GM12878 (cell line): ENCODE measurements at regions not wholly inside any gene's neighbourhood (a gene's known extent, or its start where the extent isn't known, plus 50 kb on each side); places are given as distances from the start of the nearest gene placed in this dataset.

Source experiments
- ATAC-seq: fragments of 200-7000 bp; cut with Tn5 transposase; 3 replicates; pipeline ENCODE4 v1.9.1; 2020; ENCODE audit warnings: mild to moderate bottlenecking, moderate library complexity
- BruUV-seq: library from RNA; stranded (reverse); fragments of 400-500 nt; replicated peaks from 2 replicates; lab custom pipeline; 2021; lab: Mats Ljungman, UMichigan
- CTCF ChIA-PET: fragments of 300-600 bp; sonication (Branson Sonifier 250); formaldehyde crosslinking; extraction: SDS; loops from one replicate; lab custom pipeline; 2021; ENCODE audit warnings: inconsistent platforms; lab: Yijun Ruan, JAX
- POLR2A ChIA-PET: fragments of 350-600 bp; formaldehyde crosslinking; extraction: SDS; loops from one replicate; lab custom pipeline; 2021; ENCODE audit warnings: inconsistent platforms; lab: Charles Lee
- RAD21 ChIA-PET: fragments of 300-600 bp; sonication (Branson Sonifier 250); formaldehyde crosslinking; loops from one replicate; lab custom pipeline; 2023; ENCODE audit warnings: antibody characterized with exemption; ENCODE audit not compliant: unreplicated experiment; lab: Charles Lee
- SMC1A ChIA-PET: fragments of 300-600 bp; sonication (Branson Sonifier 250); formaldehyde crosslinking; loops from one replicate; lab custom pipeline; 2023; ENCODE audit not compliant: unreplicated experiment, uncharacterized antibody; lab: Charles Lee
- DNase-seq: peaks from one replicate; pipeline ENCODE4 v3.0.0-alpha.2; 2011; ENCODE audit warnings: low read depth, low spot score
- FAIRE-seq: peaks from 3 replicates; lab custom pipeline; 2011; peaks lifted over from hg19 to GRCh38; lab: Jason Lieb, UNC
- H2AFZ ChIP-seq: 2 replicates; pipeline ENCODE4 v1.6.0; 2011; ENCODE audit warnings: low read depth, low read length, control low read depth; ENCODE audit not compliant: control insufficient read depth
- H3K27ac ChIP-seq: 2 replicates; pipeline ENCODE4 v1.5.1; 2011; ENCODE audit warnings: control low read depth; ENCODE audit not compliant: control insufficient read depth, insufficient read depth
- H3K27me3 ChIP-seq, 2 experiments: replicated peaks in 1 of 2; 2 replicates each; pipeline versions ENCODE4 v1.6.0 to v1.6.1; 2011; ENCODE audit warnings: low read length in 1 of 2; ENCODE audit not compliant: control insufficient read depth in 2 of 2, insufficient read depth in 2 of 2
- H3K36me3 ChIP-seq, 2 experiments: 2 replicates each; pipeline ENCODE4 v1.5.1; 2011; ENCODE audit warnings: low read length in 1 of 2; ENCODE audit not compliant: control insufficient read depth in 2 of 2, insufficient read depth in 2 of 2
- H3K4me1 ChIP-seq: 2 replicates; pipeline ENCODE4 v1.6.1; 2011; ENCODE audit warnings: mild to moderate bottlenecking, low read length, moderate library complexity, mixed read lengths; ENCODE audit not compliant: control insufficient read depth, insufficient read depth
- H3K4me2 ChIP-seq: 2 replicates; pipeline ENCODE4 v1.6.0; 2011; ENCODE audit warnings: control low read depth; ENCODE audit not compliant: control insufficient read depth, insufficient read depth
- H3K4me3 ChIP-seq: fragments of 200-600 bp; sonication (generic); 2 replicates; pipeline ENCODE4 v1.5.1; 2016
- H3K79me2 ChIP-seq: 2 replicates; pipeline ENCODE4 v1.6.0; 2011; ENCODE audit warnings: low read length; ENCODE audit not compliant: control insufficient read depth, insufficient read depth
- H3K9ac ChIP-seq: 2 replicates; pipeline ENCODE4 v1.8.0; 2011; ENCODE audit warnings: low read length, control low read depth, mixed read lengths; ENCODE audit not compliant: control insufficient read depth, insufficient read depth
- H3K9me3 ChIP-seq: replicated peaks from 3 replicates; pipeline ENCODE4 v1.5.1; 2011; ENCODE audit warnings: mild to moderate bottlenecking, low read length; ENCODE audit not compliant: control insufficient read depth, insufficient read depth
- H4K20me1 ChIP-seq: 2 replicates; pipeline ENCODE4 v1.6.0; 2011; ENCODE audit not compliant: control insufficient read depth, insufficient read depth
- CHD1 ChIP-seq: IDR thresholded peaks from 2 replicates; pipeline ENCODE4 v1.6.1; 2012; ENCODE audit warnings: low read depth, low read length, improper control_type of control experiment
- HDAC2 ChIP-seq: fragments of 200-600 bp; sonication (generic); IDR thresholded peaks from 2 replicates; pipeline ENCODE4 v1.6.1; 2017
- HDAC6 ChIP-seq: fragments of 200-600 bp; sonication (generic); IDR thresholded peaks from one replicate; pipeline ENCODE4 v1.8.0; 2017; ENCODE audit warnings: antibody characterized with exemption; ENCODE audit not compliant: unreplicated experiment
- NR2F1 ChIP-seq: fragments of 450-650 bp; conservative IDR thresholded peaks from 2 replicates; pipeline ENCODE4 v1.6.1; 2017; ENCODE audit warnings: mild to moderate bottlenecking
- PAX5 ChIP-seq: IDR thresholded peaks from 2 replicates; pipeline ENCODE4 v1.6.1; 2011; ENCODE audit warnings: low read depth, low read length, borderline replicate concordance
- POLR2AphosphoS2 ChIP-seq: IDR thresholded peaks from 2 replicates; pipeline ENCODE4 v1.6.1; 2011; ENCODE audit warnings: low read depth, mild to moderate bottlenecking, low read length, improper control_type of control experiment, moderate library complexity
- TAF1 ChIP-seq: IDR thresholded peaks from 2 replicates; pipeline ENCODE4 v1.6.1; 2011; ENCODE audit warnings: mild to moderate bottlenecking, low read depth, low read length, borderline replicate concordance
- WRNIP1 ChIP-seq: IDR thresholded peaks from 2 replicates; pipeline ENCODE4 v1.6.1; 2011; ENCODE audit warnings: low read depth, low read length, improper control_type of control experiment, borderline replicate concordance
- ZNF622 ChIP-seq: fragments of 450-650 bp; IDR thresholded peaks from 2 replicates; pipeline ENCODE4 v1.6.1; 2017; ENCODE audit warnings: mild to moderate bottlenecking, inconsistent platforms
- ZSCAN29 ChIP-seq: fragments of 450-650 bp; IDR thresholded peaks from 2 replicates; pipeline ENCODE4 v1.6.1; 2017; ENCODE audit warnings: mild to moderate bottlenecking, moderate library complexity
- WGBS: methylation state at CpG from one replicate; pipeline ENCODE4 v1.1.6; 2016; ENCODE audit warnings: low lambda C conversion rate; ENCODE audit not compliant: insufficient replicate concordance, insufficient coverage; ENCODE audit errors: missing lambda C conversion rate; 5-methylcytosine and 5-hydroxymethylcytosine counted together
- in situ Hi-C: fragments of 300-500 bp; cut with MboI; formaldehyde crosslinking; loops from 9 replicates; pipeline ENCODE4 v1.14.3; 2018; ENCODE audit warnings: mixed read lengths
- intact Hi-C: fragments of 100-400 bp; cut with micrococcal nuclease; formaldehyde crosslinking; loops from one replicate; pipeline ENCODE4 v1.14.2; 2022; ENCODE audit not compliant: unreplicated experiment
- TF ChIP-seq, protein P1 (sequence below): fragments of 450-650 bp; IDR thresholded peaks from 2 replicates; pipeline ENCODE4 v1.6.1; 2016; ENCODE audit warnings: mild to moderate bottlenecking
- TF ChIP-seq, protein P2 (sequence below): fragments of 150-350 bp; IDR thresholded peaks from 2 replicates; pipeline ENCODE4 v1.6.1; 2016; ENCODE audit warnings: low read depth, low read length
- TF ChIP-seq, protein P3 (sequence below): fragments of 450-650 bp; conservative IDR thresholded peaks from 2 replicates; pipeline ENCODE4 v1.6.1; 2017; ENCODE audit warnings: mild to moderate bottlenecking, moderate library complexity

DNA sequence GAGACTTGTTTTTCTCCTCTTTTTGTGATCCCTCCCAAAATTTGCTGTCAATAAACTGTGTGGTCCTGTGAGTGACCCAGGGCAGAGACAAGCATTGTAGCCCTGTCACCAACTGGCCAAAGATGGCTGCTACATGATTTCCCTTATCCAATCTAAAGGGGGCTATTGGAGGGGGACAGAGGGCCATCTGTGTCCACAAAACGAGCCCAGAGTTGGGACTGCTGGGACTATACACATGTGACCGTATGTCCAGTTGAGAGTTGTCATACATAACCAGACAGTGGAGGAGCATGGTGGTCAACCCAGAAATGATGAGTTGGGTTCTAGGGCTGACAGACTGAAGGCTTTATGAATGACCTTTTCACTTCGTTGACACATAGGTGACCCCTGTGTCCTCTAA is 55.3 kb upstream of the SDK1 start:
- no peak for FAIRE-seq
- no peak overlapping the region for H3K9ac ChIP-seq
- TF ChIP-seq WRNIP1 (no peak), NR2F1 (no peak), ZSCAN29 (no peak)
- H3K4me1 ChIP-seq = no peaks in the 10 kb centered on the region
- DNase-seq = no peak
- no peak for ATAC-seq
- BruUV-seq = no TSS peak
- H3K36me3 ChIP-seq = no peaks in the 10 kb centered on the region
- POLR2A ChIA-PET = no interaction called here
- no peaks in the 10 kb centered on the region for H3K27me3 ChIP-seq
- intact Hi-C loops (no loop called here), in situ Hi-C loops (no loop called here)
- WGBS = 24% methylated on average over 3 of the region's 3 CpGs
- no peak overlapping the region for H3K4me3 ChIP-seq
- H3K79me2 ChIP-seq = no peaks in the 10 kb centered on the region
- H3K9me3 ChIP-seq = no peaks in the 10 kb centered on the region; the same call in 2 of the 3 replicates
- no peaks in the 10 kb centered on the region for H4K20me1 ChIP-seq
- SMC1A ChIA-PET = no interaction called here
- H3K4me2 ChIP-seq = no peak overlapping the region
- RAD21 ChIA-PET = no interaction called here
- no peak overlapping the region for H2AFZ ChIP-seq
- H3K27ac ChIP-seq = no peak overlapping the region
- CTCF ChIA-PET = no interaction called here

DNA sequence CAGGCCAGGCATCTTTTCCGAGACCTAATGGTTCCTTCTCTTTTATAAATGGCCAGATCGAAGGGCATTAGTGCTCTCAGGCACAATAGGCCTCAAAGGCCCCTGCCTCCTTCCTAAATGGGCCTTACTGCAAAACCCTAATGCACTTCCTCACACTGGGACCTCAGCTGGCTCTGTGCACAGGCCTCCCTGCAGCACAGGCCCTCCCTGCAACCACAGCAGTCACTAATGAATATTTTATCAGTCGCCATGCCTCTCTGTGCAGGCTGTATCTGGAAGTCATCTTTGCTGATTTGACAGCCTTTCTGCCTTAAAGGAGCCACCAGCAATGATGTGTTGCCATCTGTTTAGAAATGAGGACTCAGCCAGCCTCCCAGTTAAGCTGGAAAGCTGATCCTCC is 54.9 kb upstream of the SDK1 start:
- intact Hi-C loops = no loop called here
- Histone ChIP-seq H3K27ac (no peak overlapping the region), H3K79me2 (no peaks in the 10 kb centered on the region), H4K20me1 (no peaks in the 10 kb centered on the region), H2AFZ (no peak overlapping the region), H3K9ac (no peak overlapping the region), H3K4me3 (no peak overlapping the region), H3K9me3 (no peaks in the 10 kb centered on the region; the same call in 2 of the 3 replicates), H3K27me3 (no peaks in the 10 kb centered on the region), H3K4me2 (no peak overlapping the region), H3K36me3 (no peaks in the 10 kb centered on the region), H3K4me1 (no peaks in the 10 kb centered on the region)
- 9% methylated on average over 3 of the region's 3 CpGs for WGBS
- no peak for FAIRE-seq
- no peak for ATAC-seq
- BruUV-seq = no TSS peak
- ChIA-PET RAD21 (no interaction called here), SMC1A (no interaction called here), POLR2A (no interaction called here), CTCF (no interaction called here)
- no peak for DNase-seq
- in situ Hi-C loops = no loop called here
- TF ChIP-seq CHD1 = no peak
- TF ChIP-seq, protein P1, sequence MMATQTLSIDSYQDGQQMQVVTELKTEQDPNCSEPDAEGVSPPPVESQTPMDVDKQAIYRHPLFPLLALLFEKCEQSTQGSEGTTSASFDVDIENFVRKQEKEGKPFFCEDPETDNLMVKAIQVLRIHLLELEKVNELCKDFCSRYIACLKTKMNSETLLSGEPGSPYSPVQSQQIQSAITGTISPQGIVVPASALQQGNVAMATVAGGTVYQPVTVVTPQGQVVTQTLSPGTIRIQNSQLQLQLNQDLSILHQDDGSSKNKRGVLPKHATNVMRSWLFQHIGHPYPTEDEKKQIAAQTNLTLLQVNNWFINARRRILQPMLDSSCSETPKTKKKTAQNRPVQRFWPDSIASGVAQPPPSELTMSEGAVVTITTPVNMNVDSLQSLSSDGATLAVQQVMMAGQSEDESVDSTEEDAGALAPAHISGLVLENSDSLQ = no peak
- no peak for TF ChIP-seq NR2F1
- TF ChIP-seq, protein P2, sequence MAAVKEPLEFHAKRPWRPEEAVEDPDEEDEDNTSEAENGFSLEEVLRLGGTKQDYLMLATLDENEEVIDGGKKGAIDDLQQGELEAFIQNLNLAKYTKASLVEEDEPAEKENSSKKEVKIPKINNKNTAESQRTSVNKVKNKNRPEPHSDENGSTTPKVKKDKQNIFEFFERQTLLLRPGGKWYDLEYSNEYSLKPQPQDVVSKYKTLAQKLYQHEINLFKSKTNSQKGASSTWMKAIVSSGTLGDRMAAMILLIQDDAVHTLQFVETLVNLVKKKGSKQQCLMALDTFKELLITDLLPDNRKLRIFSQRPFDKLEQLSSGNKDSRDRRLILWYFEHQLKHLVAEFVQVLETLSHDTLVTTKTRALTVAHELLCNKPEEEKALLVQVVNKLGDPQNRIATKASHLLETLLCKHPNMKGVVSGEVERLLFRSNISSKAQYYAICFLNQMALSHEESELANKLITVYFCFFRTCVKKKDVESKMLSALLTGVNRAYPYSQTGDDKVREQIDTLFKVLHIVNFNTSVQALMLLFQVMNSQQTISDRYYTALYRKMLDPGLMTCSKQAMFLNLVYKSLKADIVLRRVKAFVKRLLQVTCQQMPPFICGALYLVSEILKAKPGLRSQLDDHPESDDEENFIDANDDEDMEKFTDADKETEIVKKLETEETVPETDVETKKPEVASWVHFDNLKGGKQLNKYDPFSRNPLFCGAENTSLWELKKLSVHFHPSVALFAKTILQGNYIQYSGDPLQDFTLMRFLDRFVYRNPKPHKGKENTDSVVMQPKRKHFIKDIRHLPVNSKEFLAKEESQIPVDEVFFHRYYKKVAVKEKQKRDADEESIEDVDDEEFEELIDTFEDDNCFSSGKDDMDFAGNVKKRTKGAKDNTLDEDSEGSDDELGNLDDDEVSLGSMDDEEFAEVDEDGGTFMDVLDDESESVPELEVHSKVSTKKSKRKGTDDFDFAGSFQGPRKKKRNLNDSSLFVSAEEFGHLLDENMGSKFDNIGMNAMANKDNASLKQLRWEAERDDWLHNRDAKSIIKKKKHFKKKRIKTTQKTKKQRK = no peak
- no peak for TF ChIP-seq HDAC2
- TF ChIP-seq HDAC6 = no peak
- TF ChIP-seq TAF1 = no peak
- TF ChIP-seq PAX5 = no peak
- no peak for TF ChIP-seq POLR2AphosphoS2
- TF ChIP-seq, protein P3, sequence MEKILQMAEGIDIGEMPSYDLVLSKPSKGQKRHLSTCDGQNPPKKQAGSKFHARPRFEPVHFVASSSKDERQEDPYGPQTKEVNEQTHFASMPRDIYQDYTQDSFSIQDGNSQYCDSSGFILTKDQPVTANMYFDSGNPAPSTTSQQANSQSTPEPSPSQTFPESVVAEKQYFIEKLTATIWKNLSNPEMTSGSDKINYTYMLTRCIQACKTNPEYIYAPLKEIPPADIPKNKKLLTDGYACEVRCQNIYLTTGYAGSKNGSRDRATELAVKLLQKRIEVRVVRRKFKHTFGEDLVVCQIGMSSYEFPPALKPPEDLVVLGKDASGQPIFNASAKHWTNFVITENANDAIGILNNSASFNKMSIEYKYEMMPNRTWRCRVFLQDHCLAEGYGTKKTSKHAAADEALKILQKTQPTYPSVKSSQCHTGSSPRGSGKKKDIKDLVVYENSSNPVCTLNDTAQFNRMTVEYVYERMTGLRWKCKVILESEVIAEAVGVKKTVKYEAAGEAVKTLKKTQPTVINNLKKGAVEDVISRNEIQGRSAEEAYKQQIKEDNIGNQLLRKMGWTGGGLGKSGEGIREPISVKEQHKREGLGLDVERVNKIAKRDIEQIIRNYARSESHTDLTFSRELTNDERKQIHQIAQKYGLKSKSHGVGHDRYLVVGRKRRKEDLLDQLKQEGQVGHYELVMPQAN = no peak
- no peak for TF ChIP-seq ZNF622
